DOHH2 (cell line): ENCODE measurements at regions not wholly inside any gene's neighbourhood (a gene's known extent, or its start where the extent isn't known, plus 50 kb on each side); places are given as distances from the start of the nearest gene placed in this dataset.

Source experiments
- H3F3A ChIP-seq: fragments of 200-600 bp; sonication (generic), shearing (Covaris generic); 2 replicates; pipeline ENCODE4 v1.6.0; 2016; ENCODE audit warnings: antibody characterized with exemption, mild to moderate bottlenecking; ENCODE audit not compliant: control insufficient read depth, insufficient read depth
- H3K27ac ChIP-seq: fragments of 200-600 bp; sonication (generic); 2 replicates; pipeline ENCODE4 v1.5.1; 2014; ENCODE audit warnings: low read depth, mild to moderate bottlenecking, low read length, moderate library complexity
- H3K27me3 ChIP-seq: fragments of 200-600 bp; sonication (generic); 2 replicates; pipeline ENCODE4 v1.6.1; 2014; ENCODE audit warnings: mild to moderate bottlenecking, low read length, mixed read lengths; ENCODE audit not compliant: control insufficient read depth
- H3K36me3 ChIP-seq: fragments of 200-600 bp; sonication (generic); 2 replicates; pipeline ENCODE4 v1.6.1; 2014; ENCODE audit warnings: mild to moderate bottlenecking, low read length, moderate library complexity, mixed read lengths; ENCODE audit not compliant: control insufficient read depth
- H3K4me1 ChIP-seq: fragments of 200-600 bp; sonication (generic); 2 replicates; pipeline ENCODE4 v1.6.1; 2014; ENCODE audit warnings: mild to moderate bottlenecking, low read length, mixed read lengths; ENCODE audit not compliant: control insufficient read depth
- H3K4me2 ChIP-seq: fragments of 200-600 bp; sonication (generic); 2 replicates; pipeline ENCODE4 v1.6.0; 2014; ENCODE audit warnings: mild to moderate bottlenecking, low read length, moderate library complexity
- H3K4me3 ChIP-seq: fragments of 200-600 bp; sonication (generic); 2 replicates; pipeline ENCODE4 v1.5.1; 2014; ENCODE audit warnings: mild to moderate bottlenecking, low read length, mixed read lengths
- H3K79me2 ChIP-seq: fragments of 200-600 bp; sonication (generic); 2 replicates; pipeline ENCODE4 v1.6.1; 2014; ENCODE audit warnings: mild to moderate bottlenecking, low read length, mixed read lengths; ENCODE audit not compliant: control insufficient read depth
- H3K9me2 ChIP-seq: fragments of 200-600 bp; sonication (generic); replicated peaks from 2 replicates; pipeline ENCODE4 v1.6.1; 2014; ENCODE audit warnings: mild to moderate bottlenecking, low read length, mixed read lengths; ENCODE audit not compliant: control insufficient read depth
- H3K9me3 ChIP-seq: fragments of 200-600 bp; sonication (generic); 2 replicates; pipeline ENCODE4 v1.6.1; 2014; ENCODE audit warnings: antibody characterized with exemption, low read length, mixed read lengths; ENCODE audit not compliant: control insufficient read depth, insufficient read depth
- H4K20me1 ChIP-seq: fragments of 200-600 bp; sonication (generic); 2 replicates; pipeline ENCODE4 v1.6.0; 2014; ENCODE audit warnings: low read depth, mild to moderate bottlenecking, antibody characterized with exemption, low read length, moderate library complexity; ENCODE audit not compliant: control insufficient read depth, insufficient read depth
- EZH2phosphoT487 ChIP-seq: fragments of 200-600 bp; sonication (generic); IDR thresholded peaks from 2 replicates; pipeline ENCODE4 v1.6.1; 2017; ENCODE audit warnings: borderline replicate concordance, mild to moderate bottlenecking, antibody characterized with exemption, low read length, moderate library complexity, mixed read lengths
- TF ChIP-seq, protein P1 (sequence below): fragments of 200-600 bp; sonication (generic); IDR thresholded peaks from one replicate; pipeline ENCODE4 v1.5.1; 2014; ENCODE audit warnings: antibody characterized with exemption, mild to moderate bottlenecking, low read depth, low read length; ENCODE audit not compliant: poor library complexity, severe bottlenecking

DNA sequence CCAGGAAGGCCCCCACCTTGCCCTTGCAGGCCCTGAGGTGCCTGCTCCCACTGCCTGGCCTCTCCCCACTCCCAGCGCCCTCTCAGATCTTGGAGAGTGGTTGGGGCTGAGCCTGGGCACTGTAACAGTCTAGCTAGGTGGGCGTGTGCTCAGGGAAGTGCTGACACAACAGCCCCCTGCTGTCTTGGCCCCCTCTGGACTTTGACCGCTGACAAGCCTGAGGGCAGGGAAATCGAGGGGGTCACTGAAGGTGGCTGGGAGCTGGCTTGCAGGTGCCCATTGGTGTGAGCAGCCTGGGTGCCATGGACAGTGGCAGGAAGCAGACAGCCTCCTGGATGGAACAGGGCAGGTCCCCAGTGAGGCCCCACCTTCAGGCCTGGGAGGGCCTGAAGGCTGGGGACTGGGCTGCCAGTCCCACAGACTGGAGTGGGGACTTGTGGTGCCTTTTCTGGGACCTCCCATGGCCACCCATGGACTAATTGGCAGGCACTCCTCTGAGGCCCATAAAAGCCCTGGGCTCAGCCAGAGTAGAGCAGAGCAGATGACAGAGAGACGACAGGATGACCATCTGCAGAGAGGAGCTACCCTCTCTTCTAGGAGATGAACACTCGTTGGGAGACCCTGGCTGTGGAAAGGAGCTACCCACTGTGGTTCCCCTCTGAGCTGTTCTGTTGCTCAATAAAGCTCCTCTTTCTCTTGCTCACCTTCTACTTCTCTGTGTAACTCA lies 158.6 kb upstream of the SLC38A2 start:
- Histone ChIP-seq H3F3A (no peaks in the 10 kb centered on the region), H3K27me3 (no peaks in the 10 kb centered on the region), H3K9me2 (no peaks in the 10 kb centered on the region), H4K20me1 (no peaks in the 10 kb centered on the region), H3K9me3 (peaks cover 7% of the 10 kb centered on the region; the same call in 1 of the 2 replicates), H3K79me2 (no peaks in the 10 kb centered on the region), H3K36me3 (no peaks in the 10 kb centered on the region), H3K4me3 (no peak overlapping the region), H3K4me1 (no peaks in the 10 kb centered on the region), H3K4me2 (no peak overlapping the region), H3K27ac (no peak overlapping the region)
- TF ChIP-seq, protein P1, sequence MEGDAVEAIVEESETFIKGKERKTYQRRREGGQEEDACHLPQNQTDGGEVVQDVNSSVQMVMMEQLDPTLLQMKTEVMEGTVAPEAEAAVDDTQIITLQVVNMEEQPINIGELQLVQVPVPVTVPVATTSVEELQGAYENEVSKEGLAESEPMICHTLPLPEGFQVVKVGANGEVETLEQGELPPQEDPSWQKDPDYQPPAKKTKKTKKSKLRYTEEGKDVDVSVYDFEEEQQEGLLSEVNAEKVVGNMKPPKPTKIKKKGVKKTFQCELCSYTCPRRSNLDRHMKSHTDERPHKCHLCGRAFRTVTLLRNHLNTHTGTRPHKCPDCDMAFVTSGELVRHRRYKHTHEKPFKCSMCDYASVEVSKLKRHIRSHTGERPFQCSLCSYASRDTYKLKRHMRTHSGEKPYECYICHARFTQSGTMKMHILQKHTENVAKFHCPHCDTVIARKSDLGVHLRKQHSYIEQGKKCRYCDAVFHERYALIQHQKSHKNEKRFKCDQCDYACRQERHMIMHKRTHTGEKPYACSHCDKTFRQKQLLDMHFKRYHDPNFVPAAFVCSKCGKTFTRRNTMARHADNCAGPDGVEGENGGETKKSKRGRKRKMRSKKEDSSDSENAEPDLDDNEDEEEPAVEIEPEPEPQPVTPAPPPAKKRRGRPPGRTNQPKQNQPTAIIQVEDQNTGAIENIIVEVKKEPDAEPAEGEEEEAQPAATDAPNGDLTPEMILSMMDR, result no peak
- no peak for TF ChIP-seq EZH2phosphoT487

DNA sequence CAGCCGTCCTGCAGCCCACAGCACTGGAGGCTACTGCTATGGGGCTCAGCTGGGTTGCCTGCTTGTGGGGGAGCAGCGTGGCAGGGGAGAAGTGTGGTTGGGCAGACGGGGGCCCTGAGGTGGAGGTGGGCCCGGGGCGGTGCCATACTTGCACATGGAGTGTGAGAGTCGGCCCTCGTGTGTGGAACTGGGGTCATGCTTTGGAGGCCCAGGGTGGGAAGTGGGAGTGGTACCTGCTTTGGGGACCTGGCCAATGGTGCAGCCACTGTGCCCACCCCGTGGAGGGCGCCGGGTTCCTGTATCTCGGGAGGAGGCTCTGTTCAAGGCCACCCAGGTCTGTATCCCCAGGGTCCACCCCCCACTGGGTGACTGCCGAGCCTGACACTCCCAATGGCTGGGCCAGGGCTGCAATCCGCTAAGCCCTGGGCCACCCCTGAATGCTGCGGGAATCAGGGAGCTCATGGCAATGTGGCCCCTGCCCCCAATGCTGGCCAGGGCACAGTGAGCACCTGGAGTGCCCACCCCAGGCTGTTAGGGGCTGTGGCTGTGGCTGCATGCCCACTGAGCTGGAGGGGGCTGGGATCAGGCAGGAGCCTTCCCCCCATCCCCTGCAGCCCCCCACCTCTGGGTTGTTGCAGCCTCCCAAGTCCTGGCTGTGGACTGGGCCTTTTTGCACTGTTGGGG lies 157.9 kb upstream of the SLC38A2 start:
- Histone ChIP-seq H3K4me2 (no peak overlapping the region), H3K4me1 (no peaks in the 10 kb centered on the region), H4K20me1 (no peaks in the 10 kb centered on the region), H3K27ac (no peak overlapping the region), H3K27me3 (no peaks in the 10 kb centered on the region), H3F3A (no peaks in the 10 kb centered on the region), H3K9me2 (no peaks in the 10 kb centered on the region), H3K36me3 (no peaks in the 10 kb centered on the region), H3K4me3 (no peak overlapping the region), H3K79me2 (no peaks in the 10 kb centered on the region), H3K9me3 (peaks cover 7% of the 10 kb centered on the region; the same call in 1 of the 2 replicates)
- TF ChIP-seq, protein P1, result no peak
- no peak for TF ChIP-seq EZH2phosphoT487

DNA sequence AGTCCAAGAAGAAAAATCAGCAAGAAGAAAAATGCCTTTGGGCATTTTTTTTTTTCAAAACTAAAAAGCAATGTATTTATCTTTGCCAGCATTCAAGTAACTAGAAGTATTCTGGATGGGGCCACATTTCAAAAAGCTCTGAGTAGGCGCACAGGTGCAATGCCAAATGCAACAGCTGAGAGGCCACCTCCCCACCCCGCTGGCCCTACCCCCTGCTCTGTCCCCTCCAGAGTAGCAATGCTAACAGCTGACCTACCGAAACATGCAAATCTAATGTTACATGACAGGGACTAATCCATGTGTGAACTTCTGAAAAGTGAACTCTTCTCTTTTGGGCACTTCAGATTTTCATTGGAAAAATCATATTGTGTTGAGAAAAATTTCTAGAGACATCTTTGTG lies 153.7 kb upstream of the SLC38A2 start:
- Histone ChIP-seq H3K4me3 (no peak overlapping the region), H3K9me3 (peaks cover under 1% of the 10 kb centered on the region; the same call in 1 of the 2 replicates), H3K4me1 (no peaks in the 10 kb centered on the region), H3K36me3 (no peaks in the 10 kb centered on the region), H3K27ac (no peak overlapping the region), H3F3A (no peaks in the 10 kb centered on the region), H3K4me2 (no peak overlapping the region), H4K20me1 (no peaks in the 10 kb centered on the region), H3K27me3 (no peaks in the 10 kb centered on the region; the same call in 1 of the 2 replicates), H3K9me2 (no peaks in the 10 kb centered on the region), H3K79me2 (no peaks in the 10 kb centered on the region)
- TF ChIP-seq, protein P1, result no peak
- no peak for TF ChIP-seq EZH2phosphoT487
